Adipocyte (in vitro differentiated cells): ENCODE measurements at regions not wholly inside any gene's neighbourhood (a gene's known extent, or its start where the extent isn't known, plus 50 kb on each side); places are given as distances from the start of the nearest gene placed in this dataset.

Experiments
- DNase-seq: peaks from one replicate; pipeline ENCODE4 v3.0.0-alpha.2; 2015; ENCODE audit warnings: low read depth
- H3K27me3 ChIP-seq: replicated peaks from 2 replicates; pipeline ENCODE4 v1.7.0; 2013; ENCODE audit warnings: mild to moderate bottlenecking, low read length, moderate library complexity; ENCODE audit not compliant: control insufficient read depth, insufficient read depth
- H3K36me3 ChIP-seq: 2 replicates; pipeline ENCODE4 v1.7.0; 2013; ENCODE audit warnings: low read length, mild to moderate bottlenecking, moderate library complexity; ENCODE audit not compliant: control insufficient read depth, insufficient read depth, severe bottlenecking
- H3K4me1 ChIP-seq: 2 replicates; pipeline ENCODE4 v1.7.0; 2013; ENCODE audit warnings: mild to moderate bottlenecking, low read length, moderate library complexity; ENCODE audit not compliant: control insufficient read depth, insufficient read depth
- H3K4me3 ChIP-seq: 2 replicates; pipeline ENCODE4 v1.7.0; 2013; ENCODE audit warnings: mild to moderate bottlenecking, low read length, moderate library complexity
- H3K9ac ChIP-seq: 2 replicates; pipeline ENCODE4 v1.7.0; 2013; ENCODE audit warnings: mild to moderate bottlenecking, low read length, moderate library complexity
- H3K9me3 ChIP-seq: 2 replicates; pipeline ENCODE4 v1.7.0; 2013; ENCODE audit warnings: mild to moderate bottlenecking, low read length, moderate library complexity; ENCODE audit not compliant: control insufficient read depth

- Histone ChIP-seq H3K4me3 (no peak overlapping the region), H3K9me3 (no peaks in the 10 kb centered on the region), H3K27me3 (peaks cover 10% of the 10 kb centered on the region), H3K4me1 (no peaks in the 10 kb centered on the region), H3K36me3 (no peaks in the 10 kb centered on the region), H3K9ac (no peak overlapping the region)
- no peak for DNase-seq
Observed at GRCh38 chr10:113309791-113310190, 243.1 kb upstream of the HABP2 start.

- peaks cover 10% of the 10 kb centered on the region for H3K27me3 ChIP-seq
- no peaks in the 10 kb centered on the region for H3K36me3 ChIP-seq
- DNase-seq = no peak
- H3K4me1 ChIP-seq = no peaks in the 10 kb centered on the region
- H3K4me3 ChIP-seq = no peak overlapping the region
- no peaks in the 10 kb centered on the region for H3K9me3 ChIP-seq
- no peak overlapping the region for H3K9ac ChIP-seq
Observed at GRCh38 chr10:113310347-113310746, 242.5 kb upstream of the HABP2 start.

GRCh38 chr10:113313048-113313602, 239.7 kb upstream of the HABP2 start:
- Histone ChIP-seq H3K4me3 (no peak overlapping the region), H3K27me3 (peaks cover 10% of the 10 kb centered on the region), H3K9ac (no peak overlapping the region), H3K4me1 (no peaks in the 10 kb centered on the region), H3K9me3 (no peaks in the 10 kb centered on the region), H3K36me3 (no peaks in the 10 kb centered on the region)
- no peak for DNase-seq

- H3K36me3 ChIP-seq = no peaks in the 10 kb centered on the region
- no peaks in the 10 kb centered on the region for H3K9me3 ChIP-seq
- H3K4me1 ChIP-seq = no peaks in the 10 kb centered on the region
- DNase-seq = no peak
- H3K4me3 ChIP-seq = no peak overlapping the region
- H3K9ac ChIP-seq = no peak overlapping the region
- H3K27me3 ChIP-seq = peaks cover 10% of the 10 kb centered on the region
Observed at GRCh38 chr10:113313722-113314121, 239.1 kb upstream of the HABP2 start.

- no peaks in the 10 kb centered on the region for H3K9me3 ChIP-seq
- no peak overlapping the region for H3K4me3 ChIP-seq
- H3K9ac ChIP-seq = no peak overlapping the region
- H3K36me3 ChIP-seq = no peaks in the 10 kb centered on the region
- H3K4me1 ChIP-seq = no peaks in the 10 kb centered on the region
- no peak for DNase-seq
- H3K27me3 ChIP-seq = peaks cover 2% of the 10 kb centered on the region
Observed at GRCh38 chr10:113316506-113316905, 236.3 kb upstream of the HABP2 start.

GRCh38 chr10:113317489-113317888, 235.4 kb upstream of the HABP2 start:
- DNase-seq = no peak
- H3K9me3 ChIP-seq = no peaks in the 10 kb centered on the region
- no peak overlapping the region for H3K9ac ChIP-seq
- no peak overlapping the region for H3K4me3 ChIP-seq
- no peaks in the 10 kb centered on the region for H3K36me3 ChIP-seq
- H3K4me1 ChIP-seq = no peaks in the 10 kb centered on the region
- no peaks in the 10 kb centered on the region for H3K27me3 ChIP-seq

GRCh38 chr10:113319479-113319878, 233.4 kb upstream of the HABP2 start:
- Histone ChIP-seq H3K4me3 (no peak overlapping the region), H3K36me3 (no peaks in the 10 kb centered on the region), H3K27me3 (no peaks in the 10 kb centered on the region), H3K9me3 (no peaks in the 10 kb centered on the region), H3K4me1 (no peaks in the 10 kb centered on the region), H3K9ac (no peak overlapping the region)
- no peak for DNase-seq

- Histone ChIP-seq H3K36me3 (no peaks in the 10 kb centered on the region), H3K9ac (no peak overlapping the region), H3K27me3 (no peaks in the 10 kb centered on the region), H3K4me3 (no peak overlapping the region), H3K9me3 (no peaks in the 10 kb centered on the region), H3K4me1 (peaks cover 3% of the 10 kb centered on the region)
- DNase-seq = no peak
Observed at GRCh38 chr10:113320211-113320610, 232.6 kb upstream of the HABP2 start.

GRCh38 chr10:113320987-113321386, 231.9 kb upstream of the HABP2 start:
- DNase-seq = no peak
- H3K4me3 ChIP-seq = no peak overlapping the region
- H3K4me1 ChIP-seq = peaks cover 10% of the 10 kb centered on the region
- no peaks in the 10 kb centered on the region for H3K9me3 ChIP-seq
- H3K27me3 ChIP-seq = no peaks in the 10 kb centered on the region
- no peak overlapping the region for H3K9ac ChIP-seq
- no peaks in the 10 kb centered on the region for H3K36me3 ChIP-seq

GRCh38 chr10:113322843-113323242, 230.0 kb upstream of the HABP2 start:
- DNase-seq = no peak
- Histone ChIP-seq H3K27me3 (no peaks in the 10 kb centered on the region), H3K4me1 (peaks cover 27% of the 10 kb centered on the region), H3K4me3 (no peak overlapping the region), H3K36me3 (no peaks in the 10 kb centered on the region), H3K9ac (no peak overlapping the region), H3K9me3 (no peaks in the 10 kb centered on the region)

- Histone ChIP-seq H3K9ac (no peak overlapping the region), H3K4me1 (peaks cover 39% of the 10 kb centered on the region), H3K36me3 (no peaks in the 10 kb centered on the region), H3K4me3 (no peak overlapping the region), H3K9me3 (no peaks in the 10 kb centered on the region), H3K27me3 (no peaks in the 10 kb centered on the region)
- DNase-seq = no peak
Observed at GRCh38 chr10:113323985-113324384, 228.9 kb upstream of the HABP2 start.
